PFSK-1 (cell line): ENCODE measurements at regions not wholly inside any gene's neighbourhood (a gene's known extent, or its start where the extent isn't known, plus 50 kb on each side); places are given as distances from the start of the nearest gene placed in this dataset.

Experiments used
- FOXP2 ChIP-seq: optimal IDR thresholded peaks from 2 replicates; pipeline ENCODE3; 2011; ENCODE audit warnings: borderline replicate concordance, control low read depth, inconsistent platforms; ENCODE audit not compliant: insufficient read depth; ENCODE audit errors: extremely low read length, extremely low read depth
- POLR2AphosphoS5 ChIP-seq: IDR thresholded peaks from 2 replicates; pipeline ENCODE4 v1.6.1; 2012; ENCODE audit warnings: low read depth, mild to moderate bottlenecking, control low read depth, low read length, moderate library complexity
- SIN3A ChIP-seq: IDR thresholded peaks from 2 replicates; pipeline ENCODE4 v1.6.1; 2012; ENCODE audit warnings: mild to moderate bottlenecking, low read length, moderate library complexity, borderline replicate concordance; ENCODE audit not compliant: insufficient read depth
- TAF1 ChIP-seq: IDR thresholded peaks from 2 replicates; pipeline ENCODE4 v1.6.1; 2012; ENCODE audit warnings: low read length, control low read depth, borderline replicate concordance; ENCODE audit not compliant: insufficient read depth
- TF ChIP-seq, protein P1 (sequence below), 2 experiments: IDR thresholded peaks; 2 replicates each; pipeline versions ENCODE4 v1.6.1 to v1.8.0; 2011 to 2012; ENCODE audit warnings: low read depth in 2 of 2, low read length in 2 of 2, control low read depth in 1 of 2, inconsistent platforms in 1 of 2, mild to moderate bottlenecking in 1 of 2, moderate library complexity in 1 of 2; ENCODE audit not compliant: insufficient read depth in 1 of 2

DNA sequence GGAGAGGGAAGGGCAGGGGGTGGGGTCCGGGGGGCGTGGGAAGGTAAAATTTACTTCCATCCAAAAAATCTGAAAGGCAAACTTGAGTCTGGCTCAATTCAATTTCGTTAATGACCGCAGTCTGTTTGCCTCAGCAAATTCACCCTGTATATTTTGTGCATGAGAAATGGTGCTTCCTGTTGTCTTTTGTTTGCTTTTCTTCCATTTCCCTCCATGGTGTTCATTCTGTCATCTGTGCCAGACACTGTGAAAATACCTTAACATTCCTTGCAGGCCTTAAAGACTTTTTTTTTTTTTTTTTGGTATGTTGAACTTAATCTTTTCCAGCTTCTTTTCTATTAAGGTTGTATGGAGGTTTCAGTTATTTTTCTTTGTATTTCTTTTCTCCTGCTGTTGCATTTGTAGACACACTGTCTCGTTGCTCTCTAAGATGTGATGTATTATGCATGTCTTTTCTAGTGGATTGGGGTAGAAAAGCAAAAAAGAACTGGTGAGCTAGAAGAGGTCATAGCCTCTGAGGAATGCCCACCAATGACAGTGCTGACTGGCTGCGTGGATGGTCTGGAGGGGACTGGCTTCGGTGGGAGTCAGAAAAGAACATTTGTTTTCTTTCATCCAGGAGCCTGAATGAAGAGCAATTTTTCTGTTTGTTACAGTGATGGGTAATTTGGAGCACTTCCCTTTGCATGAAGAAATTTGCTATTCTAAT lies 585.0 kb upstream of the MAP3K7 start:
- TF ChIP-seq FOXP2: no peak
- no peak for TF ChIP-seq TAF1
- no peak for TF ChIP-seq POLR2AphosphoS5
- no peak for TF ChIP-seq SIN3A
- TF ChIP-seq, protein P1, sequence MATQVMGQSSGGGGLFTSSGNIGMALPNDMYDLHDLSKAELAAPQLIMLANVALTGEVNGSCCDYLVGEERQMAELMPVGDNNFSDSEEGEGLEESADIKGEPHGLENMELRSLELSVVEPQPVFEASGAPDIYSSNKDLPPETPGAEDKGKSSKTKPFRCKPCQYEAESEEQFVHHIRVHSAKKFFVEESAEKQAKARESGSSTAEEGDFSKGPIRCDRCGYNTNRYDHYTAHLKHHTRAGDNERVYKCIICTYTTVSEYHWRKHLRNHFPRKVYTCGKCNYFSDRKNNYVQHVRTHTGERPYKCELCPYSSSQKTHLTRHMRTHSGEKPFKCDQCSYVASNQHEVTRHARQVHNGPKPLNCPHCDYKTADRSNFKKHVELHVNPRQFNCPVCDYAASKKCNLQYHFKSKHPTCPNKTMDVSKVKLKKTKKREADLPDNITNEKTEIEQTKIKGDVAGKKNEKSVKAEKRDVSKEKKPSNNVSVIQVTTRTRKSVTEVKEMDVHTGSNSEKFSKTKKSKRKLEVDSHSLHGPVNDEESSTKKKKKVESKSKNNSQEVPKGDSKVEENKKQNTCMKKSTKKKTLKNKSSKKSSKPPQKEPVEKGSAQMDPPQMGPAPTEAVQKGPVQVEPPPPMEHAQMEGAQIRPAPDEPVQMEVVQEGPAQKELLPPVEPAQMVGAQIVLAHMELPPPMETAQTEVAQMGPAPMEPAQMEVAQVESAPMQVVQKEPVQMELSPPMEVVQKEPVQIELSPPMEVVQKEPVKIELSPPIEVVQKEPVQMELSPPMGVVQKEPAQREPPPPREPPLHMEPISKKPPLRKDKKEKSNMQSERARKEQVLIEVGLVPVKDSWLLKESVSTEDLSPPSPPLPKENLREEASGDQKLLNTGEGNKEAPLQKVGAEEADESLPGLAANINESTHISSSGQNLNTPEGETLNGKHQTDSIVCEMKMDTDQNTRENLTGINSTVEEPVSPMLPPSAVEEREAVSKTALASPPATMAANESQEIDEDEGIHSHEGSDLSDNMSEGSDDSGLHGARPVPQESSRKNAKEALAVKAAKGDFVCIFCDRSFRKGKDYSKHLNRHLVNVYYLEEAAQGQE (IDR thresholded peaks at IDR 0.05; ENCODE audit: insufficient read depth in 1 of 2, low read depth in 2 of 2, low read length in 2 of 2): no peak

DNA sequence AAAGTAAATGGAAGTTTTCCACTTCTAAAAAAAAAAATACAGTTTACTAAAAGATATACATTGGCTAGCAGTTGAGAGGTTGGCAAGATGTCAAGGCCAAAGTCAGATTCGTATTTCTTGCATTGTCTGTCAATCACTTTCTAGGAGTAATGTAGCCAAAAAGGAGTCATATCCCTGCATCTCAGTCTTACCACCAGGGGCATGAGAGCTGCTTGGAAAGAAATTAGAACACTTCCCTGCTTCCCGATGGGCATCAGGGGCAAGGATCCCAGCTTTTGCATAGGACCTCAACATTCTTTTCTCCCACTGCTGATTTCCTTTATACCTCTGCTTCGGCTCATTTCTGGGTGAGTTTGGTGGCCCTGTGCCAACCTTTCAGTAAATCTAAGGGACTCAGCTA lies 581.0 kb upstream of the MAP3K7 start:
- no peak for TF ChIP-seq SIN3A
- TF ChIP-seq POLR2AphosphoS5: no peak
- TF ChIP-seq, protein P1 (IDR thresholded peaks at IDR 0.05; ENCODE audit: insufficient read depth in 1 of 2, low read depth in 2 of 2, low read length in 2 of 2): no peak

DNA sequence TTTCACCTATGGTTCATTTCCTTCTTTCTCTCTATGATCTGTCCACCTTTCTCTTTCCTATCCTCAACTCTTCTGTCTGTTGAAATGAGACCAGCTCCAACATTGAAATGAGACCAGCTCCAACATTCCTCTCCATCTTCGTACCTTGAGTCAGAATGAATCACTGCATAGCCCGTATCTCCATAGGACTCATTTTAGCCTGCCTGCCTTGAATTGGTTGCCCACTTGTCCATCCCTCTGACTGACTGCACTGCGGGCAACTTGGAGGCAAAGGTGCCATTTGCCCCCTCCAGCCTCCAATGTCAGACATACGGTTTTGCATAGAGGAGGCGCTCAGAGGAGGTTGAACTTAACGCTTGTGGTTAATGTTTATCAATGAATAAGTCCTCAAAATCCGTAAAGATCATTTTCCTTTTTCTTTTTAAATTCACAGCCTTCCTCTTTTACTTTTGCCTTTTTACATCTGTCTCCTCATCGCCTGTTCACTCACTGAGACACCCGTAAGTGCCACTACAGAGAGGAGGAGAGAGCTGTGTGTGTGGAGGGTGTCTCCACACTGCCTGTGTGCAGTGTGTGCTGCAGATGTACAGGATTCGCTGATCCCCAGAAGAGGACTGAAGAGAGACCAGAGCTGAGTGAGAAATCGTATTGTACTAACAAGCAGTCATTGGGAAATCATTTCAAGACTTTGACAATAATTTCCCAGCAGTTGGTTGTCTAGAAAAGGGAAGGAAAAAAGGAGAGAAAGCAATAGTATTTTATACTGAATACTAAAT lies 579.6 kb upstream of the MAP3K7 start:
- TF ChIP-seq SIN3A (no peak), POLR2AphosphoS5 (no peak), TAF1 (no peak), FOXP2 (no peak)
- TF ChIP-seq, protein P1 (IDR thresholded peaks at IDR 0.05; ENCODE audit: insufficient read depth in 1 of 2, low read depth in 2 of 2, low read length in 2 of 2): no peak

DNA sequence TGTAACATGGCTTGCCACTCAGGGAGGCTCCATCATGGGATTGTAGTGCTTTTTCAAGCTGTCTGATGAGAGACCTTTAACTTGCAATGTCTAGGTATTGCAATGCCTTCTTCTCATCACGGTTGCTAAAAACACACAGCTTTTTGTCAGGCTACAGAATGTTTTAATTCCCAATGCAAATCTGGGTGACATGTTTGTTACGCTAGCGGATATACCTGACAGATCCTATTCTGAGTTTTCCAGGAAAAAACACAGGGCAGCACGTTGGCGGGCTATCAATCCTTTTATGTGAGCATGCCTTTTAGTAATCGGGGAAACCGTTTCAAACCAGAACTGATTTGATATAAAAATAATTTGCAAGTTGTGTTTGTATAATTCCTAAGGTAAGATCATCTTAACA lies 577.2 kb upstream of the MAP3K7 start:
- TF ChIP-seq TAF1 (no peak), SIN3A (no peak), FOXP2 (no peak), POLR2AphosphoS5 (no peak)
- TF ChIP-seq, protein P1 (IDR thresholded peaks at IDR 0.05; ENCODE audit: insufficient read depth in 1 of 2, low read depth in 2 of 2, low read length in 2 of 2): no peak
